ENCODE measurements at regions not wholly inside any gene's neighbourhood (a gene's known extent, or its start where the extent isn't known, plus 50 kb on each side); places are given as distances from the start of the nearest gene placed in this dataset.

DNA sequence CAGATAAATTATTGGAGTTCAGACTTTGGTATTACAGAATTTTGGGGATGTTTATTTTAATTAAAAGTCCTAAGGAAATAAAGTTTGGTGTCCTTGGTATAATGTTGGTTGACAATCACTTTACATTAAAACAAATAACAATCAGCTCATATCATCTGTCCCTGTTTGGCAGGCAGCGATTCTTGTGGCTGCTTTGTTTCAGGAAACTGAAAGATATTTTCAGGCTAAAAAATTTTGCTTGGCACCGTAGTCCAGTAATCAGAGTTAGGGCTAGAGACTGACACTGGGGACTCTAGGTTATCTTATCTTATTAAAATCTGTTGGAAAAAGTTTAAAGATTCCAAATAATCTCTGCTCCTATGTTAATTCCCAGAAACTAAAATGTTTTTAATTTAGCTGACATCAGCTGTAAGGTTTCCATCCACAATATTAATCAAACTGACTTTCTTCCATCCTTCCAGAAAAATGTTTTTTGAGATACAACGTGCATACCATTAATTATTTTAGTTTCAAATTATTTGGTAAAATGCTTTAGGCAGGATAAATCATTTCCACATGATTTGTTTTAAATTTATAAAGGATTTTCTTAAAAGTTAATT is 97.6 kb downstream of the ZIC5 start:
- no peak for TF ChIP-seq CTCF (IDR thresholded peaks at IDR 0.05)
- H3K27ac Mint-ChIP-seq: no peak overlapping the region
- peaks cover 8% of the 10 kb centered on the region for H3K27me3 Mint-ChIP-seq (ENCODE audit: low read depth, poor library complexity)
- no peaks in the 10 kb centered on the region for H3K9me3 Mint-ChIP-seq
- DNase-seq: no peak
- no peak overlapping the region for H3K4me3 Mint-ChIP-seq
- H3K4me1 Mint-ChIP-seq: peaks cover 23% of the 10 kb centered on the region
- no peaks in the 10 kb centered on the region for H3K36me3 Mint-ChIP-seq (ENCODE audit: low read depth)

DNA sequence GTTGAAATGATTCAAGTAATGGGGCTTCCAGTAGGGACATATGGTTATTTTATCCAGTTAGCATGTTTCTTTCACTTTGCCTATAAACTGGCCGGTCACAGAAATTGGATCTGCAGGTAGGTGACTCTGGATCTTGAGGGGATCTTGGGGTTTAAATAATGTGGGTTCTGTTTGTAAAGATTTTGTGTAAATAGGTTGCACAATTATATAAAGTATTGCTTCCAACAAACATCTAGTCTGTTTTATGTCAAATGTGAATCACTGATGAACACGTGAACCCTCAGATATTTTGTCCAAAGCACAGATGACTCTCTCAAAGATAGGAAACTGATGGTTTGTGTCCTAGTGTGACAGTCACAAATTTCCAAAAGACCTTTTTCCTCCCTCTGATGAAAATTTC is 98.4 kb downstream of the ZIC5 start:
- Mint-ChIP-seq H3K9me3 (no peaks in the 10 kb centered on the region), H3K27ac (no peak overlapping the region), H3K27me3 (ENCODE audit: low read depth, poor library complexity) (peaks cover 10% of the 10 kb centered on the region), H3K4me3 (no peak overlapping the region), H3K36me3 (ENCODE audit: low read depth) (no peaks in the 10 kb centered on the region), H3K4me1 (peaks cover 20% of the 10 kb centered on the region)
- no peak for TF ChIP-seq CTCF (IDR thresholded peaks at IDR 0.05)
- DNase-seq: no peak

GRCh38 chr13:99871249-99871898 is 100.2 kb downstream of the ZIC5 start:
- Mint-ChIP-seq H3K9me3 (no peaks in the 10 kb centered on the region), H3K27me3 (ENCODE audit: low read depth, poor library complexity) (peaks cover 10% of the 10 kb centered on the region), H3K27ac (no peak overlapping the region), H3K4me1 (peaks cover 20% of the 10 kb centered on the region), H3K36me3 (ENCODE audit: low read depth) (no peaks in the 10 kb centered on the region), H3K4me3 (no peak overlapping the region)
- no peak for TF ChIP-seq CTCF (IDR thresholded peaks at IDR 0.05)
- no peak for DNase-seq

DNA sequence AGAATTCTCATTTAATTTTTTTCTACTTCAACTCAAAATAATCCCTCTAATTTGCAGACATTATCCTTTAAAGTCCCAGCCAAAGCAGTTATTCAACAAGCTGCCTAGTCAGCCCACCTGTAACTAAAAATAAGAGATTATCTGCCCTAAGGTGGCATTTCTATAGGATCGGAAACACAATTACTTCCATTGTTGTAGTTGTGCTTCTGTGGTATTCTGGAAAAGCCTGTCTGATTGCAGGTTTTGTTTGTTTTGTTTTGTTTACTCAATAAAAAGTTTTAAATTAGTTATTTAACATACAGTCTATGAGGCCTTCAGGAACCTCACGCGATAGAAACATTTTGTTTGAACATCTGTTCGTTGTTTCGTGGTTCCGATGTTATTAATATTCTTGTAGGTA is 101.0 kb downstream of the ZIC5 start:
- Mint-ChIP-seq H3K9me3 (no peaks in the 10 kb centered on the region), H3K36me3 (ENCODE audit: low read depth) (no peaks in the 10 kb centered on the region), H3K27ac (peak overlapping the region; percentile 37), H3K27me3 (ENCODE audit: low read depth, poor library complexity) (peaks cover 10% of the 10 kb centered on the region), H3K4me1 (peaks cover 20% of the 10 kb centered on the region), H3K4me3 (no peak overlapping the region)
- TF ChIP-seq CTCF (IDR thresholded peaks at IDR 0.05): no peak
- no peak for DNase-seq

DNA sequence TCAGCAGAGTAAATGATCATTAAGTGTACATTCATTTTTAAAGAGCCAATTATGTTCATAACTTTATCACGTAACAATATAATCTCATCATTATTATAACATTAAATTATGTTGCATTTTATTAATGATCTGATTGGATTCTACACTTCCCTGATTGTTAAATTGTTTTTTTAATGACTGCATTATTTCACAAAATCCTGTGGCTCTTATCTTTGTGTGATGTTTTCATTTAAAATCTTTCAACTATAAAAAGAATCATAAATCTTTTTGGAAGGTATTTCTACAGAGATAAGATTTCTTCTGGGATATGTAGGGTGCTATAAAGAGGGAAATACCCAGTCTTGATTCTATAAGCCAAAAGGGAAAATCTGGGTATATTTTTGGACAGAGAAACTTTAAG is 101.7 kb downstream of the ZIC5 start:
- H3K4me3 Mint-ChIP-seq: no peak overlapping the region
- TF ChIP-seq CTCF (IDR thresholded peaks at IDR 0.05): no peak
- no peaks in the 10 kb centered on the region for H3K9me3 Mint-ChIP-seq
- no peak overlapping the region for H3K27ac Mint-ChIP-seq
- H3K27me3 Mint-ChIP-seq (ENCODE audit: low read depth, poor library complexity): peaks cover 10% of the 10 kb centered on the region
- peaks cover 21% of the 10 kb centered on the region for H3K4me1 Mint-ChIP-seq
- H3K36me3 Mint-ChIP-seq (ENCODE audit: low read depth): no peaks in the 10 kb centered on the region
- no peak for DNase-seq

GRCh38 chr13:99868767-99869166 is 102.8 kb downstream of the ZIC5 start:
- Mint-ChIP-seq H3K9me3 (no peaks in the 10 kb centered on the region), H3K27ac (no peak overlapping the region), H3K4me3 (no peak overlapping the region), H3K4me1 (peaks cover 31% of the 10 kb centered on the region), H3K27me3 (ENCODE audit: low read depth, poor library complexity) (peaks cover 10% of the 10 kb centered on the region), H3K36me3 (ENCODE audit: low read depth) (no peaks in the 10 kb centered on the region)
- no peak for TF ChIP-seq CTCF (IDR thresholded peaks at IDR 0.05)
- DNase-seq: no peak
